ENCODE measurements at regions not wholly inside any gene's neighbourhood (a gene's known extent, or its start where the extent isn't known, plus 50 kb on each side); places are given as distances from the start of the nearest gene placed in this dataset.

DNA sequence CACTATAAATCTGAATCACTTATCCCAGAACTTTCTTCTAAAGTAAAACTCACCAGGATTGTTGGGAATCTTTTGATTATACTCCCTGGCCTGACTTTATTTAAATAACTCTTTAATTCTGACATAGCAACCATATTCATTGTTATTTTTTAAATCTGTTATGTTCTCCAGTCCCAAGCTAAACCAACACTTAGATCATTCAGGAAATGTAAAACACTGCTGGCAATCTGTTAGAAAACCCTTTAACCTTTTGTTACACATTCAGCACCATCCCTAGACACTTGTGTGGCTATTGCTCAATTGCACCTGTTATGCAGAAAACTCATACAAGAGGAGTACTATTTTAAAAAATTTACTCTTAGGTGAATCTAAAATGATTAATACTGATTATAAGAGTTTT lies 101.8 kb upstream of the NHSL1 start:
- TF ChIP-seq, protein P1, sequence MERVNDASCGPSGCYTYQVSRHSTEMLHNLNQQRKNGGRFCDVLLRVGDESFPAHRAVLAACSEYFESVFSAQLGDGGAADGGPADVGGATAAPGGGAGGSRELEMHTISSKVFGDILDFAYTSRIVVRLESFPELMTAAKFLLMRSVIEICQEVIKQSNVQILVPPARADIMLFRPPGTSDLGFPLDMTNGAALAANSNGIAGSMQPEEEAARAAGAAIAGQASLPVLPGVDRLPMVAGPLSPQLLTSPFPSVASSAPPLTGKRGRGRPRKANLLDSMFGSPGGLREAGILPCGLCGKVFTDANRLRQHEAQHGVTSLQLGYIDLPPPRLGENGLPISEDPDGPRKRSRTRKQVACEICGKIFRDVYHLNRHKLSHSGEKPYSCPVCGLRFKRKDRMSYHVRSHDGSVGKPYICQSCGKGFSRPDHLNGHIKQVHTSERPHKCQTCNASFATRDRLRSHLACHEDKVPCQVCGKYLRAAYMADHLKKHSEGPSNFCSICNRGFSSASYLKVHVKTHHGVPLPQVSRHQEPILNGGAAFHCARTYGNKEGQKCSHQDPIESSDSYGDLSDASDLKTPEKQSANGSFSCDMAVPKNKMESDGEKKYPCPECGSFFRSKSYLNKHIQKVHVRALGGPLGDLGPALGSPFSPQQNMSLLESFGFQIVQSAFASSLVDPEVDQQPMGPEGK (CRISPR knock-in tag; IDR thresholded peaks at IDR 0.05; ENCODE audit: borderline replicate concordance): no peak
- no peak for TF ChIP-seq CREB5 (CRISPR knock-in tag; IDR thresholded peaks at IDR 0.05; ENCODE audit: low read depth)
- TF ChIP-seq ZFP30 (CRISPR knock-in tag; IDR thresholded peaks at IDR 0.05): no peak
